Large intestine (tissue), 3 donors: ENCODE measurements at regions not wholly inside any gene's neighbourhood (a gene's known extent, or its start where the extent isn't known, plus 50 kb on each side); places are given as distances from the start of the nearest gene placed in this dataset.

Source experiments
- DNase-seq, 2 donors: peaks; one replicate each; pipeline versions ENCODE4 v3.0.0 to v3.0.0-alpha.2; 2013
- H3K27ac ChIP-seq: one replicate; pipeline ENCODE4 v1.5.1; 2013; ENCODE audit warnings: low read length
- H3K27me3 ChIP-seq: 2 replicates; pipeline ENCODE4 v1.6.1; 2013; ENCODE audit warnings: low read length; ENCODE audit not compliant: control insufficient read depth, insufficient read depth
- H3K36me3 ChIP-seq: 2 replicates; pipeline ENCODE4 v1.6.1; 2013; ENCODE audit warnings: low read length; ENCODE audit not compliant: control insufficient read depth, insufficient read depth
- H3K4me1 ChIP-seq: one replicate; pipeline ENCODE4 v1.6.1; 2013; ENCODE audit warnings: low read length; ENCODE audit not compliant: control insufficient read depth, insufficient read depth
- H3K4me3 ChIP-seq: one replicate; pipeline ENCODE4 v1.5.1; 2013; ENCODE audit warnings: low read length
- H3K9me3 ChIP-seq: one replicate; pipeline ENCODE4 v1.6.1; 2013; ENCODE audit warnings: mild to moderate bottlenecking, low read depth, low read length, moderate library complexity; ENCODE audit not compliant: control insufficient read depth
- WGBS: methylation state at CpG from one replicate; pipeline ENCODE4 v1.1.5; 2013; ENCODE audit warnings: low lambda C conversion rate; ENCODE audit not compliant: insufficient coverage; 5-methylcytosine and 5-hydroxymethylcytosine counted together

GRCh38 chr3:186487819-186488218, 56.4 kb downstream of the CRYGS start:
- no peak overlapping the region for H3K4me3 ChIP-seq
- H3K27me3 ChIP-seq, result no peaks in the 10 kb centered on the region
- peak; percentile 17 to 47 for DNase-seq
- no peak overlapping the region for H3K27ac ChIP-seq
- WGBS, result 67% methylated on average over 1 of the region's 3 CpGs
- H3K36me3 ChIP-seq, result no peaks in the 10 kb centered on the region
- H3K4me1 ChIP-seq, result peaks cover 13% of the 10 kb centered on the region
- no peaks in the 10 kb centered on the region for H3K9me3 ChIP-seq

- Histone ChIP-seq H3K36me3 (no peaks in the 10 kb centered on the region), H3K4me3 (no peak overlapping the region), H3K27ac (peak overlapping the region; percentile 20), H3K27me3 (no peaks in the 10 kb centered on the region), H3K4me1 (peaks cover 13% of the 10 kb centered on the region), H3K9me3 (no peaks in the 10 kb centered on the region)
- WGBS, result no CpG with 5 or more reads among the region's 4 CpGs
- DNase-seq, result peak; percentile 77 to 86
These were observed 57.1 kb downstream of the CRYGS start for GRCh38 chr3:186487037-186487436.

GRCh38 chr3:186483611-186484340, 60.4 kb downstream of the CRYGS start:
- 100% methylated on average over 1 of the region's 8 CpGs for WGBS
- H3K4me3 ChIP-seq, result no peak overlapping the region
- DNase-seq, result no peak

GRCh38 chr3:186481526-186481925, 62.7 kb downstream of the CRYGS start:
- H3K9me3 ChIP-seq, result no peaks in the 10 kb centered on the region
- H3K27me3 ChIP-seq, result no peaks in the 10 kb centered on the region
- H3K4me1 ChIP-seq, result peaks cover 2% of the 10 kb centered on the region
- H3K27ac ChIP-seq, result no peak overlapping the region
- 92% methylated on average over 2 of the region's 4 CpGs for WGBS
- no peak overlapping the region for H3K4me3 ChIP-seq
- DNase-seq, result no peak
- no peaks in the 10 kb centered on the region for H3K36me3 ChIP-seq

More at GRCh38 chr3:186483611-186484340, 60.4 kb downstream of the CRYGS start:
- Histone ChIP-seq H3K36me3 (no peaks in the 10 kb centered on the region), H3K4me1 (peaks cover 13% of the 10 kb centered on the region), H3K9me3 (no peaks in the 10 kb centered on the region), H3K27me3 (no peaks in the 10 kb centered on the region), H3K27ac (no peak overlapping the region)

- H3K36me3 ChIP-seq, result no peaks in the 10 kb centered on the region
- H3K27me3 ChIP-seq, result no peaks in the 10 kb centered on the region
- H3K4me3 ChIP-seq, result no peak overlapping the region
- DNase-seq, result no peak
- WGBS, result no CpG with 5 or more reads among the region's 4 CpGs
- no peaks in the 10 kb centered on the region for H3K9me3 ChIP-seq
- H3K27ac ChIP-seq, result no peak overlapping the region
- H3K4me1 ChIP-seq, result no peaks in the 10 kb centered on the region
These were observed 66.3 kb downstream of the CRYGS start for GRCh38 chr3:186477876-186478275.

- Histone ChIP-seq H3K4me1 (no peaks in the 10 kb centered on the region), H3K4me3 (no peak overlapping the region), H3K9me3 (no peaks in the 10 kb centered on the region), H3K27ac (no peak overlapping the region), H3K36me3 (no peaks in the 10 kb centered on the region), H3K27me3 (no peaks in the 10 kb centered on the region)
- DNase-seq, result no peak
- WGBS, result 100% methylated on average over 1 of the region's 8 CpGs
These were observed 67.1 kb downstream of the CRYGS start for GRCh38 chr3:186477033-186477432.

- no peak for DNase-seq
- Histone ChIP-seq H3K4me3 (no peak overlapping the region), H3K4me1 (no peaks in the 10 kb centered on the region), H3K9me3 (no peaks in the 10 kb centered on the region), H3K36me3 (no peaks in the 10 kb centered on the region), H3K27ac (no peak overlapping the region), H3K27me3 (no peaks in the 10 kb centered on the region)
- WGBS, result no CpG with 5 or more reads among the region's 2 CpGs
These were observed 67.6 kb downstream of the CRYGS start for GRCh38 chr3:186476541-186476940.

- no CpG with 5 or more reads among the region's 3 CpGs for WGBS
- DNase-seq, result no peak
- no peak overlapping the region for H3K4me3 ChIP-seq
- peaks cover under 1% of the 10 kb centered on the region for H3K27me3 ChIP-seq
- no peaks in the 10 kb centered on the region for H3K9me3 ChIP-seq
- no peak overlapping the region for H3K27ac ChIP-seq
- no peaks in the 10 kb centered on the region for H3K4me1 ChIP-seq
- H3K36me3 ChIP-seq, result no peaks in the 10 kb centered on the region
These were observed 68.1 kb downstream of the CRYGS start for GRCh38 chr3:186476044-186476468.

- WGBS, result no CpG with 5 or more reads among the region's 2 CpGs
These were observed 71.0 kb downstream of the CRYGS start for GRCh38 chr3:186473166-186473565.

GRCh38 chr3:186472456-186473008, 71.6 kb downstream of the CRYGS start:
- WGBS, result 100% methylated on average over 2 of the region's 8 CpGs
- H3K4me1 ChIP-seq, result no peaks in the 10 kb centered on the region
- H3K27me3 ChIP-seq, result peaks cover 2% of the 10 kb centered on the region

More at GRCh38 chr3:186473166-186473565, 71.0 kb downstream of the CRYGS start:
- H3K27me3 ChIP-seq, result peaks cover 2% of the 10 kb centered on the region
- no peak overlapping the region for H3K27ac ChIP-seq
- no peak overlapping the region for H3K4me3 ChIP-seq
- no peaks in the 10 kb centered on the region for H3K36me3 ChIP-seq
- DNase-seq, result no peak
- no peaks in the 10 kb centered on the region for H3K4me1 ChIP-seq
- H3K9me3 ChIP-seq, result no peaks in the 10 kb centered on the region

GRCh38 chr3:186471771-186472170, 72.4 kb downstream of the CRYGS start:
- WGBS, result 60% methylated on average over 2 of the region's 5 CpGs
- H3K27ac ChIP-seq, result no peak overlapping the region
- no peaks in the 10 kb centered on the region for H3K9me3 ChIP-seq
- peaks cover 2% of the 10 kb centered on the region for H3K27me3 ChIP-seq
- H3K36me3 ChIP-seq, result no peaks in the 10 kb centered on the region
- DNase-seq, result no peak
- no peak overlapping the region for H3K4me3 ChIP-seq
- H3K4me1 ChIP-seq, result no peaks in the 10 kb centered on the region

More at GRCh38 chr3:186472456-186473008, 71.6 kb downstream of the CRYGS start:
- no peak for DNase-seq
- Histone ChIP-seq H3K36me3 (no peaks in the 10 kb centered on the region), H3K4me3 (no peak overlapping the region), H3K27ac (no peak overlapping the region), H3K9me3 (no peaks in the 10 kb centered on the region)
